Calu3 (cell line): ENCODE measurements at regions not wholly inside any gene's neighbourhood (a gene's known extent, or its start where the extent isn't known, plus 50 kb on each side); places are given as distances from the start of the nearest gene placed in this dataset.

ENCODE experiments used
- BruUV-seq: library from RNA; stranded (reverse); fragments of 400-500 nt; replicated peaks from 2 replicates; lab custom pipeline; 2021; lab: Mats Ljungman, UMichigan
- CTCF ChIA-PET: fragments of 300-600 bp; sonication (Branson Sonifier 250); formaldehyde crosslinking; loops from one replicate; lab custom pipeline; 2022; ENCODE audit warnings: antibody characterized with exemption; lab: Charles Lee
- DNase-seq: peaks from one replicate; pipeline ENCODE4 v3.0.0; 2022
- H3K27ac Mint-ChIP-seq: one replicate; pipeline ENCODE4 v1.8.0; 2022; ENCODE audit warnings: mixed read lengths; ENCODE audit not compliant: unreplicated experiment
- H3K27me3 Mint-ChIP-seq: one replicate; pipeline ENCODE4 v1.8.0; 2022; ENCODE audit warnings: mixed read lengths; ENCODE audit not compliant: unreplicated experiment
- H3K36me3 Mint-ChIP-seq: one replicate; pipeline ENCODE4 v1.8.0; 2022; ENCODE audit warnings: mild to moderate bottlenecking, moderate library complexity, mixed read lengths; ENCODE audit not compliant: insufficient read depth, unreplicated experiment
- H3K4me1 Mint-ChIP-seq: one replicate; pipeline ENCODE4 v1.8.0; 2022; ENCODE audit warnings: mild to moderate bottlenecking, low read depth, mixed read lengths; ENCODE audit not compliant: unreplicated experiment
- H3K4me3 Mint-ChIP-seq: one replicate; pipeline ENCODE4 v1.8.0; 2022; ENCODE audit warnings: mild to moderate bottlenecking, low read depth, moderate library complexity, mixed read lengths; ENCODE audit not compliant: unreplicated experiment
- H3K9me3 Mint-ChIP-seq: one replicate; pipeline ENCODE4 v1.8.0; 2022; ENCODE audit warnings: low read depth, mixed read lengths; ENCODE audit not compliant: unreplicated experiment
- CTCF ChIP-seq: fragments of 200-600 bp; IDR thresholded peaks from one replicate; pipeline ENCODE4 v1.8.0; 2022; ENCODE audit warnings: antibody characterized with exemption; ENCODE audit not compliant: unreplicated experiment
- intact Hi-C: fragments of 100-400 bp; cut with micrococcal nuclease; formaldehyde crosslinking; loops from one replicate; pipeline ENCODE4 v1.10.0; 2022; ENCODE audit not compliant: unreplicated experiment

GRCh38 chrX:82466994-82467393, 1041.1 kb upstream of the POU3F4 start:
- Mint-ChIP-seq H3K9me3 (no peaks in the 10 kb centered on the region), H3K4me1 (no peaks in the 10 kb centered on the region), H3K4me3 (no peak overlapping the region), H3K36me3 (no peaks in the 10 kb centered on the region), H3K27ac (no peak overlapping the region), H3K27me3 (no peaks in the 10 kb centered on the region)
- DNase-seq, result no peak
- TF ChIP-seq CTCF, result no peak
- CTCF ChIA-PET, result no interaction called here
- no TSS peak for BruUV-seq
- intact Hi-C loops, result no loop called here
